ENCODE measurements at regions not wholly inside any gene's neighbourhood (a gene's known extent, or its start where the extent isn't known, plus 50 kb on each side); places are given as distances from the start of the nearest gene placed in this dataset.

DNA sequence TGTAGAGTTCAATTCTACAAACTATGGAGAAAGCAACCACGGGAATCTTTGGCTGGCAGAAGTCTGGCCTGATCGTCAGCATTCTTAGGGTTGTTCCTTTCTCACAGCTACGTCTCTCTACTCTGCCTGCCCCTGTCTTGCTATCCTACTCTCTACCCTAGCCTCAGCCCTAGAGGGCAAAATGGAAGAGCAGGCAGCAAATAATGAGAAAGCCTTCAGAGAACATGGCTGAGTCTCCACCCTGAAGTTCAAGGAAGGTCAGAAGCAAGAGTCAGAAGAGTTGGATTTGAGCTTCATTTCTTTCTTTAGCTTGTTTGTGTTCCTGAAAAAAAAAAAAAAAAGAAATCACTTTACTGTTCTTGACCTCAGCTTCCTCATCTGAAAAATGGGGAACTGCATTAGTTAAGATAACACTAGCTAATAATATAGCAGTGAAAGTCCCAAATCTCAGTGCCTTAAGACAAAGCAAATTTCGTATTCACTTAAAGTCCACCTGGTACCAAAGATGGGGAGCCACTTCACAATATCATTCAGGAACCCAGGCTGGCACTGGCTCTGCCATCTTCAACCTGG lies 50.2 kb upstream of the CCND2 start:
- Histone ChIP-seq H3K27me3 (peaks cover 0 to 29% (median 0%) of the 10 kb centered on the region in 4 donors), H3K4me3 (no peak overlapping the region), H3K9me3 (no peaks in the 10 kb centered on the region), H3K4me1 (no peaks in the 10 kb centered on the region), H3K27ac (no peak overlapping the region), H3K36me3 (no peaks in the 10 kb centered on the region)
- intact Hi-C loops (cut with DNase I), result no loop called here
- no peak for DNase-seq
- TF ChIP-seq, protein P1, sequence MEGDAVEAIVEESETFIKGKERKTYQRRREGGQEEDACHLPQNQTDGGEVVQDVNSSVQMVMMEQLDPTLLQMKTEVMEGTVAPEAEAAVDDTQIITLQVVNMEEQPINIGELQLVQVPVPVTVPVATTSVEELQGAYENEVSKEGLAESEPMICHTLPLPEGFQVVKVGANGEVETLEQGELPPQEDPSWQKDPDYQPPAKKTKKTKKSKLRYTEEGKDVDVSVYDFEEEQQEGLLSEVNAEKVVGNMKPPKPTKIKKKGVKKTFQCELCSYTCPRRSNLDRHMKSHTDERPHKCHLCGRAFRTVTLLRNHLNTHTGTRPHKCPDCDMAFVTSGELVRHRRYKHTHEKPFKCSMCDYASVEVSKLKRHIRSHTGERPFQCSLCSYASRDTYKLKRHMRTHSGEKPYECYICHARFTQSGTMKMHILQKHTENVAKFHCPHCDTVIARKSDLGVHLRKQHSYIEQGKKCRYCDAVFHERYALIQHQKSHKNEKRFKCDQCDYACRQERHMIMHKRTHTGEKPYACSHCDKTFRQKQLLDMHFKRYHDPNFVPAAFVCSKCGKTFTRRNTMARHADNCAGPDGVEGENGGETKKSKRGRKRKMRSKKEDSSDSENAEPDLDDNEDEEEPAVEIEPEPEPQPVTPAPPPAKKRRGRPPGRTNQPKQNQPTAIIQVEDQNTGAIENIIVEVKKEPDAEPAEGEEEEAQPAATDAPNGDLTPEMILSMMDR (IDR thresholded peaks at IDR 0.05), result no peak
- no peak for TF ChIP-seq POLR2A (IDR thresholded peaks at IDR 0.05)
- 55 to 77% methylated on average over 4 of the region's 4 CpGs for WGBS, 2 donors

DNA sequence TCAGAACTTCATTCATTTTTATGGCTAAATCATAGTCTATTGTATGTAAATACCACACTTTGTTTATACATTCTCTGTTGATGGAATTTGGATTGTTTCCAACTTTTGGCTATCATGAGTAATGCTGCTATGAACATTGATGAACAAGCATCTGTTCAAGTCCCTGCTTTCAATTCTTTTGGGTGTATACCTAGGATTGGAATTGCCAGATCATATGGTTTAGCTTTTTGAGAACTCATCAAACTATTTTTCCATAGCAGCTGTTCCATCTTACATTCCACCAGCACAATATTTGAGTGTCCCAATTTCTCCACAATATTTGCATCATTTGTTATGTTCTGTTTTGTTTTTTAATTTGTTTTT lies 52.3 kb upstream of the CCND2 start:
- intact Hi-C loops (cut with DNase I), result no loop called here
- H3K36me3 ChIP-seq, result no peaks in the 10 kb centered on the region
- no peak overlapping the region for H3K4me3 ChIP-seq
- TF ChIP-seq, protein P1 (IDR thresholded peaks at IDR 0.05), result no peak
- no peak for TF ChIP-seq POLR2A (IDR thresholded peaks at IDR 0.05)
- H3K9me3 ChIP-seq, result no peaks in the 10 kb centered on the region
- H3K27ac ChIP-seq, result no peak overlapping the region
- H3K4me1 ChIP-seq, result no peaks in the 10 kb centered on the region
- H3K27me3 ChIP-seq, result peaks cover 0 to 24% (median 0%) of the 10 kb centered on the region in 4 donors
- DNase-seq, result no peak

DNA sequence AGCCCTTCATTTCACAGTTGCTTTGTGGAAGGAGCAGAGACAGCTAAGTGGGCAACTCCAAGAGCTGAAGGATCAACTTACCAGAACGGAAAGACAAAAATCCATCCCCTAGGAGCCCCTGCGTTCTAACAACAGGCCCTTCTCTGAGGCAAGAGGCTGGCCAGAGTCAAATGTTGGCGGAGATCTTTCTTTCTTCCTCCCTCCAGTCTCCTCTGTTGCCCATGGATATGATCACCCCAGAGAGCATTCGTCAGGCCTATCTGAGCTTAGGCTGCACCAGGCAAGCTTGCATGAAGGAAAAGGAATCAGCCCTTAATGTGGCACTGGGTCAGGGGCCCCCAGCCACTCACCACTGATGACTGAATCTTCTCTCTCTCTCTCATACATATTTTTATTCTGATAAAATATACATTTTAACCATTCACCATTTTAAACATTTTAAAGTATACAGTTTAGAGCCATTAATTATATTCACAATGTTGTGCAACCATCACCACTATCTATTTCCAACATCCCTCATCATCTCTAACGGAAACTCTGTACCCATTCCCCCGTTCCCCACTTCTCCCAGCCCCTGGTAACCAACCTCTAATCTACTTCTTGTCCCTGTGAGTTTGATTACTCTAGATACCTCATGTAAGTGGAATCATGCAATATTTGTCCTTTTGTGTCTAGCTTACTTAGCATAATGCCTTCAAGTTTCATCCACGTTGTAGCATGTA lies 52.9 kb upstream of the CCND2 start:
- TF ChIP-seq POLR2A (IDR thresholded peaks at IDR 0.05), result no peak
- TF ChIP-seq, protein P1 (IDR thresholded peaks at IDR 0.05), result no peak
- Histone ChIP-seq H3K4me1 (peaks cover 0 to 4% (median 0%) of the 10 kb centered on the region in 3 donors), H3K36me3 (no peaks in the 10 kb centered on the region), H3K4me3 (no peak overlapping the region), H3K27ac (no peak overlapping the region), H3K9me3 (no peaks in the 10 kb centered on the region), H3K27me3 (peaks cover 0 to 19% (median 0%) of the 10 kb centered on the region in 4 donors)
- 65 to 67% methylated on average over 6 to 7 of the region's 7 CpGs for WGBS, 2 donors
- DNase-seq, result no peak
- intact Hi-C loops (cut with DNase I), result no loop called here

DNA sequence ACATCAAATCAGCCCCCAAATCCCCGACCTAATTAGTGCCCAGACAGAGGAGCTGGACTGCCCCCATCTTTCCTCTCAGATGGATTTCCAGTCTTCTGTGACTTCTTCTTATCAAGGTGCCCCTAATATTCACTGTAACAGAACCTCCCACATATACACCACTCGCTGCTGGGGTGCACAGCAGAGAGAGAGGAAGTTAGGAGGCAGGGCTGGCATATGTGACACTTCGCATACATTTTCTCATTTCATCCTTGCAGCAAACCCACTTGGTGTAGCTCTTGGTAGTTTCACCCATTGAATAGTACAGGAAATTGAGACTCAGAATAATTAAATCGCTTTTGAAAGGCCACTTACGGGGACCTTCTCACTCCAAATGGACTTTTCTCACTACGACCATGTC lies 56.5 kb upstream of the CCND2 start:
- no peaks in the 10 kb centered on the region for H3K9me3 ChIP-seq
- no peaks in the 10 kb centered on the region for H3K36me3 ChIP-seq
- H3K27ac ChIP-seq, result no peak overlapping the region
- no peak overlapping the region for H3K4me3 ChIP-seq
- TF ChIP-seq, protein P1 (IDR thresholded peaks at IDR 0.05), result no peak
- no peak for TF ChIP-seq POLR2A (IDR thresholded peaks at IDR 0.05)
- intact Hi-C loops (cut with DNase I), result no loop called here
- WGBS, 2 donors, result 71 to 82% methylated on average over 6 of the region's 6 CpGs
- H3K4me1 ChIP-seq, result peaks cover 0 to 4% (median 0%) of the 10 kb centered on the region in 3 donors
- no peak for DNase-seq
- H3K27me3 ChIP-seq, result peaks cover 0 to 20% (median 0%) of the 10 kb centered on the region in 4 donors

DNA sequence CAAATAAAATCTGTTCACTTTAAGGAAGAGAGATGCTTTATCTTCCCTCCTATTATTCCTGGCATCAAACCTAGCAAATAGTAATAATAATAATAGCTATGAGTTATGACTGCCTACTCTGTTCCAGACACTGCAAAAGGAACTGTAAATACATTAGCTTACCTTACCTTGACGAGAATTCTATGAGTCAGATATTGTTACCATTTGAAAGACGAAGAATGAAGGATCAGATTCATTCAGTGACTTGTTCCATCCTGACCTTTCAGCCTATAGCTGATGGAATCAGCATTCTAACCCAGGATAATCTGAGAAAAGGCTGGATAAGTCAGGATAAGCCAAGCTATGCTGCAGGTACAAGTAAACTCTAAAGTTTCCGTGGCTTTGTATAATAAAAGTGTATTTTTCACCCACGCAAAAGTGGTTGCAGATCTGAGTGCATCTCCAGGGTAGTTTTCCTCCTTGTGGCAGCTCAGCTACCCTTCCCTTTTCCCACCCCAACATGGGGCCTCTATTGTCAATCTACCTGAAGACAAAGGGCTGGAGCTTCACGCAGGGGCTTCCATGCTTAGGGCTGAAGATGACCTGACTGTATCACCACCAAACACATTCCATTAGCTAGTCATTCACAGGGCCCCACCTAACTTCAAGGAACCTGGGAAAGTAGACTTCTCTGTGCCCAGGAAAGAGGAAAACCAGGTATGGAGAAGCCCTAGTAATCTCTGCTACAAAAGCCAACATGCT lies 57.2 kb upstream of the CCND2 start:
- Histone ChIP-seq H3K9me3 (no peaks in the 10 kb centered on the region), H3K4me1 (peaks cover 0 to 4% (median 0%) of the 10 kb centered on the region in 3 donors), H3K4me3 (no peak overlapping the region), H3K36me3 (no peaks in the 10 kb centered on the region), H3K27me3 (peaks cover 0 to 27% (median 0%) of the 10 kb centered on the region in 4 donors), H3K27ac (no peak overlapping the region)
- no peak for DNase-seq
- intact Hi-C loops (cut with DNase I), result no loop called here
- TF ChIP-seq, protein P1 (IDR thresholded peaks at IDR 0.05), result no peak
- no peak for TF ChIP-seq POLR2A (IDR thresholded peaks at IDR 0.05)
- 36 to 52% methylated on average over 3 to 5 of the region's 5 CpGs for WGBS, 2 donors
